ENCODE measurements at regions not wholly inside any gene's neighbourhood (a gene's known extent, or its start where the extent isn't known, plus 50 kb on each side); places are given as distances from the start of the nearest gene placed in this dataset.

DNA sequence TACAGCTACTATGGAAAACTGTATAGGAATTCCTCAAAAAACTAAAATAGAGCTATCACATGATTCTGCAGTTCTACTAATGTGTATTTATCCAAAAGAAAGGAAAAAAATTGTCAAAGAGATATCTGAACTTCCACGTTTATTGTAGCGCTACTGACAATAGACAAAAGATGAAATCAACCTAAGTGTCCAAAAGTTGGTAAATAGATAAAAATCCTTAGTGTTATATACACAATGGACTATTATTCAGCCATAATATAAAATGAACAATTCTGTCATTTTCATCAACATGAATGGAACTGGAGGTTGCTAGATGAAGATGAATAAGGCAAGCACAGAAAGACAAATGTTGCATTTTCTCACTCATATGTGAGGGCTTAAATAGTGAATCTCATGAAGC lies 1492.1 kb downstream of the MRPL39 start:
- TF ChIP-seq POLR2A (IDR thresholded peaks at IDR 0.05) (no peak), POLR2AphosphoS5 (IDR thresholded peaks at IDR 0.05) (no peak)
- TF ChIP-seq, protein P1, sequence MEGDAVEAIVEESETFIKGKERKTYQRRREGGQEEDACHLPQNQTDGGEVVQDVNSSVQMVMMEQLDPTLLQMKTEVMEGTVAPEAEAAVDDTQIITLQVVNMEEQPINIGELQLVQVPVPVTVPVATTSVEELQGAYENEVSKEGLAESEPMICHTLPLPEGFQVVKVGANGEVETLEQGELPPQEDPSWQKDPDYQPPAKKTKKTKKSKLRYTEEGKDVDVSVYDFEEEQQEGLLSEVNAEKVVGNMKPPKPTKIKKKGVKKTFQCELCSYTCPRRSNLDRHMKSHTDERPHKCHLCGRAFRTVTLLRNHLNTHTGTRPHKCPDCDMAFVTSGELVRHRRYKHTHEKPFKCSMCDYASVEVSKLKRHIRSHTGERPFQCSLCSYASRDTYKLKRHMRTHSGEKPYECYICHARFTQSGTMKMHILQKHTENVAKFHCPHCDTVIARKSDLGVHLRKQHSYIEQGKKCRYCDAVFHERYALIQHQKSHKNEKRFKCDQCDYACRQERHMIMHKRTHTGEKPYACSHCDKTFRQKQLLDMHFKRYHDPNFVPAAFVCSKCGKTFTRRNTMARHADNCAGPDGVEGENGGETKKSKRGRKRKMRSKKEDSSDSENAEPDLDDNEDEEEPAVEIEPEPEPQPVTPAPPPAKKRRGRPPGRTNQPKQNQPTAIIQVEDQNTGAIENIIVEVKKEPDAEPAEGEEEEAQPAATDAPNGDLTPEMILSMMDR (IDR thresholded peaks at IDR 0.05) = no peak
